Brain pericyte (primary cell): ENCODE measurements at regions not wholly inside any gene's neighbourhood (a gene's known extent, or its start where the extent isn't known, plus 50 kb on each side); places are given as distances from the start of the nearest gene placed in this dataset.

Experiments
- DNase-seq: peaks from one replicate; pipeline ENCODE4 v3.0.0-alpha.2; 2012; ENCODE audit warnings: low read depth, low spot score

DNA sequence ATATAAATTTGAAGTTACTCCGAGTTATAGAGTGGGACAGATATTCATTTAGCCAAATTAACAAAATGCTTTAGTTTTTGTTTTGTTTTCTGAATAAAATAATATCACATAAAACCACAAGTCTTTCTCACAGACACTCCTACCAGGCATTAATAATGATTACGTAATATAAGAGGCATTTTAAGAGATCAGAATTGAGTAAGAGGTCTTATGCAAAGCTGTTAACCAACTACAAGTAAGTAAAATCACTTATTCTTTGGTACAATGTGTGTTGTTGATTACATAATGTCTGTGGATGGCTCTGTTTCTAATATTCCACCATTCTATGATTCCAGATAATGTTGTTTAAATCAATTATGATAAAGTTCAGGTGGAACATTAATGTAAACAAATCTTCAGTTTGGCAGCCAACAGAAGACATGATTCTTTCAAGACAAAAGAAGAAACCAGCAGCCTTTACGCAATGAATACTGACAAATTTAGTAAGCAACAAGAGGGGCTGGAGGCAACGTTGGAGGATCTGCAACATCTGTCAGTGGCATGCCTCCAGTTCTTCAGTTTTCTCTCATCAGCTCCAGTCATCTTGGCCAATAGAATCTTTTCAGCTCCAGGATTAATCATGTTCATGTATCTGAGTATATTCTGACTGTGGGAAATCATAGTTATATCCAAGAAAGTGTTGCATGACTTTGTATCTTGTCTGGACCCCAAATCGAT is 403.8 kb downstream of the SLITRK5 start:
- DNase-seq, result no peak

DNA sequence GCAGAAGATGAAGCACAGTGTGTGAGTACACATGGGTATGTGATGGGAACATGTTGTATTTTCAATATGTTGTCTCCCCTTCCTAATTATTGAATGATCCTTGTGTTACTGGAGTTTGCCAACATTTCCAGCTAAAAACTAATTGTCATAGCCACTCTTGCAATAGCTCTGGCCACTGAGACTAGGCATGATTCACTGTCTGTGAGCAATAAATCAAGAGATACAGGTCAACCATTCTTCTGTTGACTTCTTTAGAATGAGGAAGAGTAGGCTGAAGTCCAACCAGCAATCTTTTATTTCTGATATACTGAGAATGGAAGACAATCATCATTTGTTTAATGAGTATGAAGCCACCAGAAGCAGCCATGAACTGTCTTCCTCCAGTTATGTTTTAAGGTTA is 413.9 kb downstream of the SLITRK5 start:
- no peak for DNase-seq

DNA sequence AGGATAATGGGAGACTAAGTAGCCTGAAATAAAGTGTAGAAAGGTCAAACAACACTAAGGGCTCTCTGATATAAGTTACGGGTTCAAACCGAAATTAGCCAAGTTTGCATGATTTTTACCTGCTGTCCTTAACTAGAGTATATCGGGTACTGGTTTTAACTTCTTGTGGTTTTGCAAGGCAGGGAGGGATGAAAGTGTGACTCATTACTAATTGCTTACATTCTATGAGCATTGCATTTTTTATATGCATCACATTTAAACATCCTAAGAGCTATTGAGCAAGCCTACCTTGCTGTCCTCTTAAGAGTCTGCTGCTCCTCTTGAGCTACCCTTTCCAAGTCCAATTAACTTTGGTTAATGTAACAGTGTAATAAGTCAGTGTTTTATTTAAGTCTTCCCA is 415.4 kb downstream of the SLITRK5 start:
- no peak for DNase-seq

DNA sequence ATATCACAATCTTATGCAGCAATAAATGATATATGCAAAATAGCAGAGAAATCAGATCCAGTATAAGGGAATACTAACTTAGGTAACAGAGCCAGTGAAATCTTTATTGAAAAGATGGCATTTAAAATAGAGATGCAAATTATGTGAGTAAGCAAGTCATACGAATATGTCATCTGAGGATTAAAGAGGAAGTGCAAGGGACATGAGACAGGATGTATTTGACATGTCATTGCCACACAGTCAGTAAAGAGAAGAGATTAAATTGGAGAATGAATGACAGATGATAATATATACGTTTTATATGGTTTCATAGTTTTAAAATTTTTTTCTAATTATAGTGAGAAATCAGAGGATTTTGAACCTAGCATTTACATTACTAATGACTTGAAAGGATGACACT is 426.4 kb downstream of the SLITRK5 start:
- DNase-seq, result no peak

DNA sequence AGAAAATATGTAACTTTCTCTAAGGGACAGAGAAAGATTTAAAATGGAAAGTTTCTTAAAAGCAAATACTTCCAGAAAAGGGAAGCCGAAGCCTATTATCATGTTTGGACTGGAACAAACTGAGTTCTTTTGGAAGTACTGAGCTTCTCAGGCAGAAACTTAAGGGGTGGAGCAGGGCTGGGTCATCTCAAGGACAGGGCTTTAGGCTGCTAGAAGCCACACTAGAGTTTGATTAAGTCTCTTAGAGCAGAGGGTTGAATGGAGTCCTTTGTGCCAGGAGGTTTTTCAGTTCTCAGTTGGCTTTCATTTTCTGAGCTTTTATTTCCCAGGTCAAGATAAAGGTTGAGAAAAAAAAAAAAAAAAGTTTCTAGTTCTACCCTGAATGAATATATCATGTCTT is 432.7 kb downstream of the SLITRK5 start:
- no peak for DNase-seq

DNA sequence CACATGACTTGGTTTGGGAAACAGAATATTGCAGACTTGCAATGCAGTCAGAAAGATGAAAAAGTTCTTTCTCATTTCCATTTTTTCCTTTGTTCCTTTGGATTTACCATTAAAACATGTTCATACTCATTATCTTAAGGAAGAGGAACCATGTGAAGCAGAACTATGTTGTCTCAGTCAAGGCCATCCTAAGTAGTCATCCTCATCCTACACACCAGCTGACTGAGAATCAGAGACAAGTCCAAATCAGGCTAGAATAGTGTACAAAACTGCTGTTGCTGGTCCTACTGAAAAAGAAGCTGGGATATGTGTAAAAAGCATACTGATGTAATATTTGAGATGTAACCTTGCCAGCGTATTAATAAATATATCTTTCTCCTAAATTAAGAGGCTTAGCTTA is 433.4 kb downstream of the SLITRK5 start:
- DNase-seq, result no peak

DNA sequence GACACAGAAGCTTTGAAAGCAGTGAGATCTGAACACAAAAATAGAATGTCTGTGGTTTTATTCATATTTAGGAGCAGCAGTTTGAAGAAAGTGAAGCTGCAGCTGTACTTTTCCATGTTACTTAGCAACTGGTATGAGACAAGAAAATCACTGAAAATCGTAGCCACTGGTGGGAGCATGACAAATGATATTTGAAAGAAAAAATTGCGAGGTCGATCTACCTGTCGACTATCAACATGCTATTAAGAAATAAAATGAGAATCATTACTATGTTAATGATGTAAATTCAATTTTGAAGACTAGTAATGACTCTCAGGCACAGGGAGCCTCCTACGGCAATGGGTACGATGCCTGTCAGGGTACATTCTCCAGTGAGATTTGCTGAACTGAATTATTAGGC is 436.4 kb downstream of the SLITRK5 start:
- DNase-seq, result no peak

DNA sequence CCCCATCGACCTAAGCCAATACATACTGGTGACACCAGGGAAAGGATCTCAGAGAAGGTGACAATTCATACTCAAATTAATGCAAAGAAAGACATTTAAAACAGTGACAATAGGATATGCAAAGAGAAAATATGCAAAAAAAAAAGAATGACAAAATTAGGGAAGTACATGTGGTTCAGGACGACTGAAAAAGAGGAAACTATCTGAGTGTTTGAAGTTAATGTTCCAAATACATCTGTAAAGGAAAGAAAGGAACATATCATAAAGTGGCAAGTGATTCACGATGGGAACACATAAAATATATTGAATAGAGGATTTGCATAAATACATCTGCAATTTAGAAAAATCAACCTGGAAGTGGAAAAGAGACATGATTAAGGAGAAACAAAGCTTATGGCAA is 441.4 kb downstream of the SLITRK5 start:
- no peak for DNase-seq

DNA sequence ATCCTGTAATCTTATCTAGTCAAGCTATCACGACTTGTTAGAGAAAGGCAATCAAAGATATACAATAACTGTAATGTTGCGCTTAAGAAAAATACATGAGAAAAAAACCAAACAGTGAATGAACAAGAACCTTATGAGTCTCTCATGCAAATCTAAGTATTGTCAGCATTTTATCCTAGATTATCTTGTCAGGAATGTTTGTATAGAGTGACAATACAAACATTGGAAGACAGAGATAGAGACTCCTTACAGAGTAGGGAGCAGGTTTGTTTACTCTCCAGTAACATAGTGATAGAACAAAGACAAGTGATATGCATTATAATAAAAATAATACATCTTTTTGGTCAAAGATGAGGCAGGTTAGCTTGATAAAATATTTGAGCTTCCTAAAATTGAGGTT is 444.8 kb downstream of the SLITRK5 start:
- no peak for DNase-seq

DNA sequence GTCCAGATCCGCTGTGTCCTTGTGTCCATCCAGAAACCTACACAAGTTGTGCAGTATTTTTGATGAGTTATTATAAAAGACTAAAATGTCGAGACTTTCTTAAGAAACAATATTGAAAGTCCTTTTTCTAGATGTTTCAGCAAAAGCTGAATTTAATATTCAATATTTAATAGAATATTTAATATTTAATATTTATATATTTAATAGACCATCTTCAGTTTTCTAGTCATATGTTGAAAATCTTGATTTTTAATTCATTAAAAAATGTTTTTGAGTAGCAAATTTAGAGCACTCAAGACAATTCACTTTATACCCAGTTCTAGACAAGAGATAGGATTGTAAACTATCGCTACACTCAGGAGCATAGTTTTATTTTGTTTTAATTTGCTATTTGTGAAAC is 447.8 kb downstream of the SLITRK5 start:
- DNase-seq, result no peak

DNA sequence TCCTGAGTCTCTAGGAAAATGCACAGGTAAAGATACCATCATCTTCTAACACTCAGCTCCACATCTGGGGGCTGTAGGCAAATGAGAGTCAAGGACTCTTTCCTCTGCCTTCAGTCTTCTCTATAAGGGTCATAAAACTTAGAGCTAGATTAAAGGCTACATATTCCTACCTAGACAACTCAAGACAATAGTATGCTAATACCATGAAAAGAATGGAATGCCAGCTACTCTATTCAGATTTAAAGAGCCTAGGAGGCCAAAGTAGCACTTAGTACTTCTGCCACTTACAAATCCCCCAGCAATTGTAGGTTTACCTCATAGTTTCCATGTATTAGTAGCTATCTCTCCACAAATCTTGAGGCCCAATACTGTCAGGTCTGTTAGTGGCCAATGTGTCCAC is 453.0 kb downstream of the SLITRK5 start:
- DNase-seq, result no peak

DNA sequence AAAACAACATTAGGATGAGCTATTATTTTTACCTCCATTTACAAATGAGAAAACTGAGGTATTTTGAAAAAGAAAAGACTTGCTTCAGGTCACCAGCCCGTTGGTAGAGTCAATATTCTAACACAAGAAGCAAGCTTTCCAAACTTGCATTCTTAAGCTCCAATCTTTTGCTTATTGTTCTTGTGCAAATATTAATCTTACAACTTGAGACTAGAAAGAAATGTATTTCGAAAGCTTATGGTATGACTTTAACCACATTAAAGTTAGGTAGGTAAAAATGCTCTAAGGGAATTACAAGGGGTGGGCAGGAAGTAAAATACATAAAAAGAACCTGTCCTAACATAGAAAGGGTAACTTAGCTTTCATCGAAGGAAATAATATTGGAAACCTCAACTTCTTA is 453.9 kb downstream of the SLITRK5 start:
- no peak for DNase-seq

DNA sequence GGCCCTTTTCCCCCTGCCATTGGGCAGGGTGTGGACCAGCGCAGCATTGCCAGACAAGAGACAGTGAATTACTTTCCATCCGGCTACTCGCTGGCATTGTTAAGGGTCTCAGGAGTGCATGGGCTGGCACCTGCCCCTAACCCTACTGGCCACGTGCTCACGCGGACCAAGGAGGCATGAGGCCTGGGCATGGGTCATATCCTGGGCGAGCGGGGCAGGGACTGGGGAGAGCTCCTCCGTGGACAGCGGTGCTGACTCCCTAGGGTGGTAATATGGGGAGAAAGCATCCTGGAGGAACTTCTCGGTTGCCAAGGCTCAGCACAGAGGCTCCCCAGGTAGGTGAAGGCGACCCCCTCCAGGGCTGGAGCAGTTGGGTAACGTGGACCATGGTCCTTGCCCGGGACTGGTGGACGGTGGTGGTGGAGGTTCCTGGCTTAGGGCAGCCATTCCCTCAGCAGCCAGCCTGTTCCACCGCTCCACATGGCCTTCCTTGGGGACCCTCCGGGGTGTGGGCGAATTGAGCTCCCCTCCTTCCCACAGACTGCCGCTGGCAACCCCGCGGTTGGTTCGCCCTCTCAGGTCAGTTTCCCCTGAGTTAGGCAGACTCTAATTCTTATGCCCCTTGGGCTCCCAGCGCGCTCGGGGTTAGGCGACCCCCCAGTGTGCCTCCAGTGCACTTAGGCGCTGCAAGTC is 465.1 kb downstream of the SLITRK5 start:
- DNase-seq, result no peak

DNA sequence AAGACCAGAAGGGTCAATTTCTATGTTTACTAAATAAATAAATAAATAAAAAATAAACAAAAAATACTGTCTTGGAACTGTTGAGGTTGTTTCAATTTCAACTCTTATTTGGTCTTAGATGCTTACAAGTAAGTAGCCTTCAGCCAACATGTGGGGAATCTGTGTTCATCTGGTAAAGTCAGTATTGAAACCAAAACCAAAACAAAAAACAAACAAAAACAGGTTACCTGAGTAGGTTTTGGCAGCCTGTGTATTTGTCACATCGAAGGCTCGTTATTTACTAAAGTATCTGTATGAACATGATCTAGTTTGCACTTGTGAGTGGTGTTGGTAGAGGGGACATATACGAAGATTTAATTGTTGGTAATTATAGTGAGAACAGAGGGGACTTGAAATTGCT is 471.5 kb downstream of the SLITRK5 start:
- no peak for DNase-seq

DNA sequence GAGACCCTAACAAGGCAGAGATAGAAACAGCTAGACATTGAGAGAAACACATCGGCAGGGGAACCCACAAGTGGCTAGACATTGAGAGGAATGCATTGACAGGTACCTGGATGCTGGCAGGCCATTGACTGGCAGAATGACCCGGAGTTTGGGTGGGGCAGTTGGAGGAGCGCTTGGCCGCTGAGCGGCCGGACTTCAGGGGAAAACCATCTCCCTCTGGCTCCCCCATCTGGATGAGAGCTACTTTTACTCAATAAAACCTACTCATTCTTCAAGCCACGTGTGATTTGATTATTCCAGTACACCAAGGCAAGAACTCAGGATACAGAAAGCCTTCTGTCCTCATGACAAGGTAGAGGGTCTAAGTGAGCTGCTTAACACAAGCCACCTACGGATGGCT is 473.4 kb downstream of the SLITRK5 start:
- DNase-seq, result no peak

DNA sequence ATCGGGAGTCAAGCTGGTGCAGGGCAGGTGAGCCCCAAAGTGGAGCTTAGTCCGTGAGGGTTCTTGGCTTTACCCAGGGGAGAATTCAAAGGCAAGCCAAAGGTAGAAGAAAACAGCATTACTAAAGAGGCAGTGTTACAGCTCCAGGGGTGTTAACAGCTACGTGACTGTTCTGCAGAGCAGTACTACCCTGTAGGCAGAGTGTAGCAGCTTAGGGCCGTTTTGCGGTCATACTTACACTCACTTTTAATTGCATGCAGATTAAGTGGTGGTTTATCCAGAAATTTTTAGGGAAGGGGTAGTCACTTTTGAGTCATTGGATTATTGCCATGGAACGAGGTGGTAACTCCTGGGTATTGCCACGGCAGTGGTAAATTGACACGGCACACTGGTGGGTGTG is 482.2 kb downstream of the SLITRK5 start:
- no peak for DNase-seq

DNA sequence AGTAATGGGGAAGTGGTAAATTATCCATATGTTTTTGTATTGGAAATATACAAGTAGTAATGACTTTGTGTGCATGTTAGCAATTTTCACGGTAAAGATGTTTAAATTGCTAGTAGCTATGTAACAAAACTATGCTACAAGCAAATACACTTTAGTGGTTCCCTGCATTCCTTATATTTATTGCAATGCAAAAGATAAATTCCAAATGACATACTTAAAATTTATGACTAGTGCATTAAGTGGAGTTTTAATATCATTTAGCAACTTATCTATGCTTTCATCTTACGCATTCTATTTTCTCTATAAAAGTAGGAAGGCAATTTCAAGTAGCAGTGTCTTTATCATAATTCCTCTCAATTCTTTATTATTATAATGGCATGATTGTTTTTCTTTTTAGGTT is 482.8 kb downstream of the SLITRK5 start:
- DNase-seq, result no peak

DNA sequence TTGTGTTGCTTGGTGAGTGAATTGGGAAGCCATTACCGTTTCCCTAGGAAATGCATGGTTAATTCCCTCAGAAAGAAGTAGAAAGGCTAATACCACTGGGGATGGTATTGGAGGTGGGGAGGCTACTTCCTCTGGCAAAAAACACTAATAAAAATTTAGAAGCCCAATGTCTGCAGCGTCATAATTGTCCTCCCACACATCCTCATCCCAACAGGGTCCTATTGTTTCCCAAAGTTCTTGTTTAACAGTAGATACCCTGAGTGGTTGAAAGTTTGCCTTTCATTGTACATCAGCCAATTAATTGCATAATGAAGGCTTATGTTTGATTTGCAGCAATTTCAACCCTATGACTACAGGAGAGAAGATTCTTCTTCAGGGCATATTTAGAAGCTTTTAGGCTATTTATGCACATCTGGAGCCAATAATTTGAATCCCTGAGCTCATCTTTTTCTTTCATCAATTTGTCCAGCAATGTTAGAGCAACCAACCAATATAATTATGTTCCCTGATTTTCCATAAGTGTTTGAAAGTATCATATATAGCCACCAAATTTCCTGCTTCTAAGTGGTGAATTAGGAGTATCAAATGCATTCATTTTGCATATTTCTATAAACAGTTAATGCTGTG is 491.0 kb downstream of the SLITRK5 start:
- no peak for DNase-seq

DNA sequence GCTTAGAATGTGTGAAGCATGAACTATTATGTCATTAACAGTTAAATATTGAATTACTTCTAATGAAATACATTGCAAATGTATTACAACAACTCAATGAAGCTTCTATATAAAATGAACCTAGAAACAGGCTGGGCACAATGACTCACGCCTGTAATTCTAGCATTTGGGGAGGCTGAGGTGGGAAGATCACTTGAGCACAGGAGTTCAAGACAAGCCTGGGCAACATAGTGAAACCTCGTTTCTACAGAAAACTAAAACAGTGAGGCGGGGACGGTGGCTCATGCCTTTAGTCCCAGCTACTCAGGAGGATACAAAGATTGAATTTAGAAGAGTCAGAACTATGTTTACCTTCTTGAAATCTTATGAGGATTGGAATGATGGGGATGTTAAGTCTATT is 505.1 kb downstream of the SLITRK5 start:
- no peak for DNase-seq

DNA sequence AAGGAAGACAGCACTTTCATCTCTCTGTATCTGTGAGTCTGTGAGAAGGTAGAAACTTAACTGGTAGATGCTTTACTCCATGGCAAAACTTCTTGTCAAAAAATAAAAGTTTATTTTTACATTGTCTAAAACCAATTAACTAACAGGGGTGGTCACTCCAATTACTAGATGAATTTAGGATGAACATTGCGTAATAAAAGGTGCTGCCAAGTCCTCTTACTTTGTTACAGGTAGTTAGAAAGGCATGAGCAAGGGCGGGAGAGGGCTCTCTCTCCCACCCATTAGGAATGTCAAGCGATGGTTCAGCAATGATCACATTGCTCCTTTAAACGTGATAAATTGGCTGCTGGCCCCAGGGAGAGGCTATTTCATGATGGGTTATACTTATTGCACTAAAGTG is 512.3 kb downstream of the SLITRK5 start:
- no peak for DNase-seq

DNA sequence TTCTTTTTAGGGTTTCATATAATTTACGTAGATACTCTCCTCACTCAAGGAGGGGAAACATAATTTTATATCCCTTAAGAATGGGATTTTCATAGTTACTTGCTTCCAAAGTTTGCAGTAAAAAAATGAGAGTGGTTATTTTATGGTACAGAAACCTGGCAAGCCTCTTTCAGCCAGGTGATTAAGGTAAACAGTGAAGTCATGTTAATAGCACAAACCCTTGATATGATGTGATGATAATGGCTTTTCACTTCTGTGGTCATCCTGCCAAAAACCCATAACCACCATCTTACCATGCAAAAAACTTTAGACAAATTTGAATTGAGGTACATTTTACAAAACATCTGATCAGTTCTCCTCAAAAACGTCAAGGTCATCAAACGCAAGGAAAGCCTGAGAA is 517.8 kb downstream of the SLITRK5 start:
- no peak for DNase-seq

DNA sequence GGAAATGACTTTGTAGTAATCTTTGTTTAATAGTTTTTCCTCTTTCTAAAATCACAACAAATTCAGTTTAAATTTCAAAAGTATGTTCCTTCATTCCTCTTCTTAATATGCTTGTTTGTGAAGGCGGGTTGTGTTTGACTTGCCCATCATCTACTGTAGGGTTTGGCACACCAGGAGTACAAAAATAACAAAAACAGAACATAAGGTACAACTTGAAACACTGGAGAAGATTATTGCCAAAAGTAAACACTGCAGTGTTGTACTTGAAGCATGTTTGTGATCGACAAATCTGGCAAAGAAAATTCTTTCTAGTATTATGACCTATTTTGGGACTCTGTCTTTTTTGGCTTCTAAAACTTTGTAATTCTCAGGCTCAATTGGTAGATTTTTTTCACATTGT is 518.6 kb downstream of the SLITRK5 start:
- DNase-seq, result no peak

DNA sequence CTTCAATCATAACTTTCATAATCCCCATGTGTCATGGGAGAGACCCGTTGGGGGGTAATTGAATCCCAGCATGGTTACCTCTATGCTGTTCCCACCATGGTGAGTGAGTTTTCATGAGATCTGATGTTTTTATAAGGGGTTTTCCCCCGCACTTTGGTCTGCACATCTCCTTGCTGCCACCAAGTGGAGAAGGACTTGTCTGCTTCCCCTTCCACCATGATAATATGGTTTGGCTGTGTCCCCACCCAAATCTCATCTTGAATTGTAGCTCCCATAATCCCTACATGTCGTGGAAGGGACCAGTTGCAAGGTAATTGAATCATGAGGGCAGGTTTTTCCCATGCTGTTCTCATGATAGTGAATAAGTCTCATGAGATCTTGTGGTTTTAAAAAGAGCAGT is 524.9 kb downstream of the SLITRK5 start:
- no peak for DNase-seq
